Vagina (tissue), 2 donors: ENCODE measurements at regions not wholly inside any gene's neighbourhood (a gene's known extent, or its start where the extent isn't known, plus 50 kb on each side); places are given as distances from the start of the nearest gene placed in this dataset.

Source experiments
- POLR2A ChIP-seq, 2 donors: fragments of 450-650 bp; IDR thresholded peaks; one replicate each; pipeline ENCODE4 v1.6.1; 2017; ENCODE audit warnings: antibody characterized with exemption in 2 of 2, mild to moderate bottlenecking in 2 of 2, moderate library complexity in 2 of 2
- TF ChIP-seq, protein P1 (sequence below), 3 experiments: fragments of 450-650 bp in 2 of 3; fragments of 200-600 bp in 1 of 3; sonication (generic) in 1 of 3; IDR thresholded peaks; one replicate each; pipeline ENCODE4 v1.5.1; 2017 to 2019; ENCODE audit warnings: antibody characterized with exemption in 3 of 3, mild to moderate bottlenecking in 2 of 3, moderate library complexity in 2 of 3

DNA sequence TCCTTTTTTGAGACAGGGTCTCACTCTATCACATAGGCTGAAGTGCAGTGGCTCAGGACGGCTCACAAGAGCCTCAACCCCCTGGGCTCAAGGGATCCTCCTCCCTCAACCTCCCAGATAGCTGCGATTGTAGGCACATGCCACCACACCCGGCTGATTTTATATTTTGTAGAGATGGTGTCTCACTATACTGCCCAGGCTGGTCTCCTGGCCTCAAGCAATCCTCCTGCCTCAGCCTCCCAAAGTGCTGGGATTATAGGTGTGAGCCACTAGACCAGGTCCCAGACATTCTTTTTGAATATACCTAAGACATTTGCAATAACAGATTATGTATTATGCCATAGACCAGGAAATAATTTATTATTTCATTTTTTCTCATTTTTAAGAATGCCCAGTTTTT is 58.3 kb upstream of the CDYL start:
- no peak for TF ChIP-seq POLR2A (IDR thresholded peaks at IDR 0.05)
- TF ChIP-seq, protein P1, sequence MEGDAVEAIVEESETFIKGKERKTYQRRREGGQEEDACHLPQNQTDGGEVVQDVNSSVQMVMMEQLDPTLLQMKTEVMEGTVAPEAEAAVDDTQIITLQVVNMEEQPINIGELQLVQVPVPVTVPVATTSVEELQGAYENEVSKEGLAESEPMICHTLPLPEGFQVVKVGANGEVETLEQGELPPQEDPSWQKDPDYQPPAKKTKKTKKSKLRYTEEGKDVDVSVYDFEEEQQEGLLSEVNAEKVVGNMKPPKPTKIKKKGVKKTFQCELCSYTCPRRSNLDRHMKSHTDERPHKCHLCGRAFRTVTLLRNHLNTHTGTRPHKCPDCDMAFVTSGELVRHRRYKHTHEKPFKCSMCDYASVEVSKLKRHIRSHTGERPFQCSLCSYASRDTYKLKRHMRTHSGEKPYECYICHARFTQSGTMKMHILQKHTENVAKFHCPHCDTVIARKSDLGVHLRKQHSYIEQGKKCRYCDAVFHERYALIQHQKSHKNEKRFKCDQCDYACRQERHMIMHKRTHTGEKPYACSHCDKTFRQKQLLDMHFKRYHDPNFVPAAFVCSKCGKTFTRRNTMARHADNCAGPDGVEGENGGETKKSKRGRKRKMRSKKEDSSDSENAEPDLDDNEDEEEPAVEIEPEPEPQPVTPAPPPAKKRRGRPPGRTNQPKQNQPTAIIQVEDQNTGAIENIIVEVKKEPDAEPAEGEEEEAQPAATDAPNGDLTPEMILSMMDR (IDR thresholded peaks at IDR 0.05): no peak
